ENCODE measurements at regions not wholly inside any gene's neighbourhood (a gene's known extent, or its start where the extent isn't known, plus 50 kb on each side); places are given as distances from the start of the nearest gene placed in this dataset.

- TF ChIP-seq CTCF (IDR thresholded peaks at IDR 0.05 in 4 of 5, conservative IDR thresholded peaks at IDR 0.05 in 1 of 5) (no peak), POLR2A (IDR thresholded peaks at IDR 0.05) (no peak)
Observed at GRCh38 chr13:87100431-87100830, 570.7 kb upstream of the SLITRK5 start.

Data from gastrocnemius medialis (tissue), 4 donors.